ENCODE measurements at regions not wholly inside any gene's neighbourhood (a gene's known extent, or its start where the extent isn't known, plus 50 kb on each side); places are given as distances from the start of the nearest gene placed in this dataset.
"Not testable (repeated sequence)": the region's sequence is repeated elsewhere in the genome, so short reads cannot be mapped to it uniquely, and the experiment has no call there.

DNA sequence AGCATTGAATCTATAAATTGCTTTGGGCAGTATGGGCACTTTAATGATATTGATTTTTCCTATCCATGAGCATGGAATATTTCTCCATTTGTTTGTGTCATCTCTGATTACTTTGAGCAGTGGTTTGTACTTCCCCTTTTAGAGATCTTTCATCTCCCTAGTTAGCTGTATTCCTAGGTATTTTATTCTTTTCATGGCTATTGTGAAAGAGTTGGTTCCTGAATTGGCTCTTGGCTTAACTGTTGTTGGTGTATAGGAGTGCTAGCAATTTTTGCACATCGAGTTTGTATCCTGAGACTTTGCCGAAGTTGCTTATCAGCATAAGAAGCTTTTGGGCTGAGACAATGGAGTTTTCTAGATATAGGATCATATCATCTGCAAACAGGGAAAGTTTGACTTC is 50.2 kb upstream of the NEIL3 start:
- DNase-seq: not testable (repeated sequence)

Data from 8988T (cell line).